BLaER1 (cell line): ENCODE measurements at regions not wholly inside any gene's neighbourhood (a gene's known extent, or its start where the extent isn't known, plus 50 kb on each side); places are given as distances from the start of the nearest gene placed in this dataset.
"Not testable (repeated sequence)": the region's sequence is repeated elsewhere in the genome, so short reads cannot be mapped to it uniquely, and the experiment has no call there.

ENCODE experiments used
- H3K27ac ChIP-seq: shearing (Covaris generic); formaldehyde crosslinking; 2 replicates; pipeline ENCODE4 v1.8.1; 2022
- H3K27me3 ChIP-seq: shearing (Covaris generic); formaldehyde crosslinking; 2 replicates; pipeline ENCODE4 v1.8.1; 2022
- H3K36me3 ChIP-seq: shearing (Covaris generic); formaldehyde crosslinking; 2 replicates; pipeline ENCODE4 v1.8.1; 2022
- H3K4me1 ChIP-seq: shearing (Covaris generic); formaldehyde crosslinking; 2 replicates; pipeline ENCODE4 v1.8.1; 2022
- H3K4me2 ChIP-seq: shearing (Covaris generic); formaldehyde crosslinking; 2 replicates; pipeline ENCODE4 v1.8.1; 2022
- H3K4me3 ChIP-seq: shearing (Covaris generic); formaldehyde crosslinking; 2 replicates; pipeline ENCODE4 v1.8.1; 2022
- H3K9ac ChIP-seq: shearing (Covaris generic); formaldehyde crosslinking; 2 replicates; pipeline ENCODE4 v1.8.1; 2022
- H3K9me3 ChIP-seq: shearing (Covaris generic); formaldehyde crosslinking; 2 replicates; pipeline ENCODE4 v1.8.1; 2022
- H4K20me1 ChIP-seq: shearing (Covaris generic); formaldehyde crosslinking; 2 replicates; pipeline ENCODE4 v1.8.1; 2022
- Cebpa-rat ChIP-seq: shearing (Covaris generic); IDR thresholded peaks from 2 replicates; pipeline ENCODE4 v1.8.1; 2022

DNA sequence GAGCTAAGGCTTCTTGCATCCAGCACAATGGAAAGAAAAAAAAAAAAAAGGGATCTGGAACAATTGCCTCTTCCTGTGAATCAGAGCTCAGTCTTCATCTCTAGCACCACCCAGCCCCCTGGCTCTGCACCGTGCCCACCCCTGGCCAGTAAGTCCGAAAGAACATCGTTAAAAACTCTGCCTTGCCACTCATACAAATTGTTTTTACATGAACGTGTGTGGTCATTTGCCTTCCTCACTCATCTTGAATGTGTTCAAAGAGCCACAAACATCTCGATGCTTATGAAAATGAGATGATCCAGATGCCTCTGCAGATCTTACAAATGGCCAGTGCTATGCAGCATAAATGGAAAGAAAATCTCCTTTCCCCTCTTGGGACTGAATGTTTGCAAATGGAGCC lies 400.0 kb upstream of the PPP2R3A start:
- no peaks in the 10 kb centered on the region for H3K9me3 ChIP-seq
- H3K4me2 ChIP-seq = no peak overlapping the region
- H3K9ac ChIP-seq = no peak overlapping the region
- no peak overlapping the region for H3K4me3 ChIP-seq
- H3K4me1 ChIP-seq = no peaks in the 10 kb centered on the region
- TF ChIP-seq Cebpa-rat = no peak
- H3K27me3 ChIP-seq = no peaks in the 10 kb centered on the region
- no peaks in the 10 kb centered on the region for H4K20me1 ChIP-seq
- no peaks in the 10 kb centered on the region for H3K36me3 ChIP-seq
- H3K27ac ChIP-seq = no peak overlapping the region

DNA sequence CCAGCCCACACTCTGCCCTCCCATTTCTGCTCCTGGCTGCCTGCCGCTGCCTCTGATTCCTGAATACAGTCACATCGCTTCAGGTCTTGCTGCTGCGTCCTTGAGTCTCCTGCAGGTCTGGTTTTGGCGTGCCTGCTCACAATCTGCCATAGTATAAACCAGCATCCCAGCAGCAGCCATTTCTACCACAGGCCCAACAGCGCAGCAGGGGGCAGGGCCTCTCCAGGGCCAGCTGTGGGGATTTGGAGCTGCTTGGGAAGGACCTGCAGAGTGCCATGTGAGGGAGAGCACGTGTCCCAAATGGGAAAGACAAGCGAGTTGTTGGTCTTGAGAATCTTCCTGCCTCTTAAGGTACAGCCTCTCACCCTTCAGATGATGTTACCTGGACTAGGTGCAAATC lies 398.3 kb upstream of the PPP2R3A start:
- H3K27me3 ChIP-seq = no peaks in the 10 kb centered on the region
- no peaks in the 10 kb centered on the region for H3K9me3 ChIP-seq
- peaks cover 4% of the 10 kb centered on the region for H3K4me1 ChIP-seq
- no peak overlapping the region for H3K27ac ChIP-seq
- no peak overlapping the region for H3K9ac ChIP-seq
- no peak for TF ChIP-seq Cebpa-rat
- H3K4me3 ChIP-seq = no peak overlapping the region
- H3K36me3 ChIP-seq = no peaks in the 10 kb centered on the region
- H4K20me1 ChIP-seq = no peaks in the 10 kb centered on the region
- H3K4me2 ChIP-seq = no peak overlapping the region

DNA sequence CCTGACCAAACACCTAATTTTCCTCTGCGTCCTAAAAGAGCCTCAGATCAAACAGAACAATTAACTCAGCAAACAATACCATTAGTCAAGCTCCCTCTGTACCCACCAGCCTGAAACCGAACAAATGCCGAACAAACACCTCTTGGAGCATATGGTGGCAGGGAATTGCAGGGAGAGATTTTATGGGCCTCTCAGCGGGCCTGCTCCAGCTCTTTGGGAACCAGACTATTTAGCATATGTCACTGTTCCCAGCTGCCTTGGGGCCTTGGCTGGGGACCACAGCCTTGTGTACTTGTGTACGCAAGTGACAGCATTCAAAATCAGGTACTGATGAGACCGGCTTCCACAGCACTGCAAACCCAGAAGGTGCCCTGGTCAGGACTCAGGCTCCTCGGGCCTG lies 388.8 kb upstream of the PPP2R3A start:
- Histone ChIP-seq H3K4me3 (no peak overlapping the region), H3K9ac (no peak overlapping the region), H3K4me2 (no peak overlapping the region), H3K4me1 (peaks cover 19% of the 10 kb centered on the region), H3K27me3 (no peaks in the 10 kb centered on the region), H3K36me3 (no peaks in the 10 kb centered on the region), H3K9me3 (no peaks in the 10 kb centered on the region), H4K20me1 (no peaks in the 10 kb centered on the region), H3K27ac (no peak overlapping the region)
- no peak for TF ChIP-seq Cebpa-rat

DNA sequence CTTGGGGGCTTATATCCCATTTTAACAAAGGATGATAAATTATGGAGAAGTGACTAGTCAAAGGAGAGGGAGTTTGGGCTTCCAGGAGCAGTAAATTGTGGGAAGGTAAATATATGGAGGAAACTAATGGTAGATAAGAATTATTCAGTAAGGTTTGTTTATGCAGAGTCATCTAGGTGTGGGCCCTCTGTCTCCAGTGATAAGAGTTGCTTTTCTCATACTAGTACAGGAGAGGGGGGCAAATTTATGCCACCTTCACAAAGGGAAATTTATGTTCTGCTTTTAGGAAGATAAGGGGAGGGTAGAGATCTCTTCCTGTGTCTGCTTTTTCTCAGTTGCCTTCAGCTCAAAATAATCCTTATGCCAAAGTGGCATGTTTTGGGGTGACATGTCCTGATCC lies 383.7 kb upstream of the PPP2R3A start:
- no peaks in the 10 kb centered on the region for H4K20me1 ChIP-seq
- H3K4me1 ChIP-seq = no peaks in the 10 kb centered on the region
- TF ChIP-seq Cebpa-rat = no peak
- H3K4me3 ChIP-seq = no peak overlapping the region
- no peaks in the 10 kb centered on the region for H3K9me3 ChIP-seq
- H3K27me3 ChIP-seq = no peaks in the 10 kb centered on the region
- H3K27ac ChIP-seq = no peak overlapping the region
- no peaks in the 10 kb centered on the region for H3K36me3 ChIP-seq
- H3K4me2 ChIP-seq = no peak overlapping the region
- H3K9ac ChIP-seq = no peak overlapping the region

- Histone ChIP-seq H3K4me2 (no peak overlapping the region), H4K20me1 (no peaks in the 10 kb centered on the region), H3K27me3 (no peaks in the 10 kb centered on the region), H3K4me1 (no peaks in the 10 kb centered on the region), H3K4me3 (no peak overlapping the region), H3K9ac (no peak overlapping the region), H3K36me3 (no peaks in the 10 kb centered on the region), H3K9me3 (no peaks in the 10 kb centered on the region), H3K27ac (no peak overlapping the region)
- TF ChIP-seq Cebpa-rat = no peak
Observed at GRCh38 chr3:135582800-135583199, 382.7 kb upstream of the PPP2R3A start.

GRCh38 chr3:135596563-135596962 lies 369.0 kb upstream of the PPP2R3A start:
- H3K4me3 ChIP-seq = no peak overlapping the region
- H3K4me1 ChIP-seq = no peaks in the 10 kb centered on the region
- H3K27me3 ChIP-seq = no peaks in the 10 kb centered on the region
- TF ChIP-seq Cebpa-rat = no peak
- 0 out of 2 replicates have a peak, but pooled peaks cover 1% of the 10 kb centered on the region for H3K9me3 ChIP-seq
- H4K20me1 ChIP-seq = no peaks in the 10 kb centered on the region
- H3K9ac ChIP-seq = no peak overlapping the region
- H3K27ac ChIP-seq = no peak overlapping the region
- no peaks in the 10 kb centered on the region for H3K36me3 ChIP-seq
- no peak overlapping the region for H3K4me2 ChIP-seq

GRCh38 chr3:135597855-135598254 lies 367.7 kb upstream of the PPP2R3A start:
- no peak for TF ChIP-seq Cebpa-rat
- no peaks in the 10 kb centered on the region for H3K4me1 ChIP-seq
- no peak overlapping the region for H3K4me2 ChIP-seq
- H3K9me3 ChIP-seq = no peaks in the 10 kb centered on the region
- no peak overlapping the region for H3K27ac ChIP-seq
- no peaks in the 10 kb centered on the region for H3K27me3 ChIP-seq
- no peak overlapping the region for H3K9ac ChIP-seq
- H3K36me3 ChIP-seq = no peaks in the 10 kb centered on the region
- H4K20me1 ChIP-seq = no peaks in the 10 kb centered on the region
- no peak overlapping the region for H3K4me3 ChIP-seq

DNA sequence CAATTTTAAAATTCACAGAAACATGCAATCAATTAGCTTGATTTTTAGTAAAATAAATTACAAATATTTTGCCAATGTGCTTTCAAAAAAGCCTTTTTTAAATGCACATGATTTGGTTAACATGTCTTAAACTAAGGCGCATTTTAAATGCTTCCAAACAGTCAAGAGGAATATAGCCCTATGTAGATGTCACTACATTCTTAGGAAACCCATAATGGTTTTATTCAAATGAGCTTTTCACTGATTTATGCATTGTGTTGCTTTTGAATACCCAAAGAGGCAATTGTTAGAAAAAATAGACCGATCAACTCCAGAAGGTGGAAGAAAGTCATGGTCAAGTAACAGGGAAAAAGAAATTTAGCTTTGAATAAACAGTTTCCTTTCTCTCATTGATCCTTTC lies 366.9 kb upstream of the PPP2R3A start:
- Histone ChIP-seq H3K4me3 (no peak overlapping the region), H3K9me3 (no peaks in the 10 kb centered on the region), H3K27me3 (no peaks in the 10 kb centered on the region), H4K20me1 (no peaks in the 10 kb centered on the region), H3K4me2 (no peak overlapping the region), H3K4me1 (no peaks in the 10 kb centered on the region), H3K9ac (no peak overlapping the region), H3K36me3 (no peaks in the 10 kb centered on the region), H3K27ac (no peak overlapping the region)
- no peak for TF ChIP-seq Cebpa-rat

GRCh38 chr3:135604512-135604911 lies 361.0 kb upstream of the PPP2R3A start:
- H3K4me3 ChIP-seq, H3K9me3 ChIP-seq, H3K27me3 ChIP-seq, H3K4me2 ChIP-seq, H3K4me1 ChIP-seq, H3K9ac ChIP-seq, H3K36me3 ChIP-seq, H3K27ac ChIP-seq, H4K20me1 ChIP-seq: not testable (repeated sequence)

- no peaks in the 10 kb centered on the region for H3K4me1 ChIP-seq
- no peak overlapping the region for H3K27ac ChIP-seq
- no peaks in the 10 kb centered on the region for H3K36me3 ChIP-seq
- no peak overlapping the region for H3K9ac ChIP-seq
- H3K4me2 ChIP-seq = no peak overlapping the region
- no peaks in the 10 kb centered on the region for H3K27me3 ChIP-seq
- no peak overlapping the region for H3K4me3 ChIP-seq
- TF ChIP-seq Cebpa-rat = no peak
- H4K20me1 ChIP-seq = no peaks in the 10 kb centered on the region
- H3K9me3 ChIP-seq = no peaks in the 10 kb centered on the region
Observed at GRCh38 chr3:135618123-135618522, 347.4 kb upstream of the PPP2R3A start.

- Histone ChIP-seq H3K9ac (no peak overlapping the region), H4K20me1 (no peaks in the 10 kb centered on the region)
Observed at GRCh38 chr3:135621184-135621920, 344.2 kb upstream of the PPP2R3A start.

More at GRCh38 chr3:135621184-135621920, 344.2 kb upstream of the PPP2R3A start:
- H3K27me3 ChIP-seq = no peaks in the 10 kb centered on the region
- no peak overlapping the region for H3K27ac ChIP-seq
- TF ChIP-seq Cebpa-rat = no peak
- no peaks in the 10 kb centered on the region for H3K36me3 ChIP-seq
- H3K4me3 ChIP-seq = no peak overlapping the region
- H3K4me2 ChIP-seq = no peak overlapping the region
- H3K4me1 ChIP-seq = no peaks in the 10 kb centered on the region
- no peaks in the 10 kb centered on the region for H3K9me3 ChIP-seq
